ENCODE measurements at regions not wholly inside any gene's neighbourhood (a gene's known extent, or its start where the extent isn't known, plus 50 kb on each side); places are given as distances from the start of the nearest gene placed in this dataset.

- TF ChIP-seq CTCF (IDR thresholded peaks at IDR 0.05; ENCODE audit: control extremely low read depth in 1 of 3, insufficient read depth in 1 of 3, low read depth in 1 of 3, low read length in 3 of 3) (no peak), RXRA (IDR thresholded peaks at IDR 0.05; ENCODE audit: insufficient read depth, low read depth, low read length) (no peak), E2F6 (IDR thresholded peaks at IDR 0.05) (no peak), POLR2A (IDR thresholded peaks at IDR 0.05; ENCODE audit: control extremely low read depth in 1 of 2, low read depth in 2 of 2, low read length in 2 of 2) (no peak), JUN (IDR thresholded peaks at IDR 0.05; ENCODE audit: low read depth, low read length) (no peak), BACH1 (IDR thresholded peaks at IDR 0.05; ENCODE audit: low read length) (no peak), SIRT6 (IDR thresholded peaks at IDR 0.05; ENCODE audit: low read length) (no peak), SP1 (IDR thresholded peaks at IDR 0.05; ENCODE audit: low read depth, low read length) (no peak), POLR2AphosphoS5 (IDR thresholded peaks at IDR 0.05; ENCODE audit: low read depth, low read length) (no peak), RFX5 (IDR thresholded peaks at IDR 0.05; ENCODE audit: borderline replicate concordance, low read depth, low read length) (no peak), ATF2 (IDR thresholded peaks at IDR 0.05; ENCODE audit: low read length) (no peak), HDAC6 (IDR thresholded peaks at IDR 0.05; ENCODE audit: low read depth, low read length) (no peak), KDM1A (IDR thresholded peaks at IDR 0.05; ENCODE audit: borderline replicate concordance, low read length) (no peak), EZH2 (IDR thresholded peaks at IDR 0.05; ENCODE audit: low read depth, low read length, severe bottlenecking) (no peak)
These were observed 136.0 kb upstream of the IFNG-AS1 start for GRCh38 chr12:67853204-67853603.

All from H1 (cell line).